ENCODE measurements at regions not wholly inside any gene's neighbourhood (a gene's known extent, or its start where the extent isn't known, plus 50 kb on each side); places are given as distances from the start of the nearest gene placed in this dataset.

- TF ChIP-seq POLR2A (IDR thresholded peaks at IDR 0.05; ENCODE audit: low read length) (no peak), GATA1 (IDR thresholded peaks at IDR 0.05; ENCODE audit: low read depth, low read length) (no peak)
These were observed 178.5 kb downstream of the HAUS1 start for GRCh38 chr18:46282646-46283045.

Measured in erythroblast (primary cell).